HCEC 1CT (cell line): ENCODE measurements at regions not wholly inside any gene's neighbourhood (a gene's known extent, or its start where the extent isn't known, plus 50 kb on each side); places are given as distances from the start of the nearest gene placed in this dataset.
"Not testable (repeated sequence)": the region's sequence is repeated elsewhere in the genome, so short reads cannot be mapped to it uniquely, and the experiment has no call there.

Experiments
- DNase-seq: peaks from one replicate; pipeline ENCODE4 v3.0.0-alpha.2; 2017

GRCh38 chr2:37759989-37760388 lies 88.5 kb upstream of the CDC42EP3 start:
- DNase-seq = not testable (repeated sequence)

- no peak for DNase-seq
Observed at GRCh38 chr2:37760471-37760870, 89.0 kb upstream of the CDC42EP3 start.

GRCh38 chr2:37762281-37762680 lies 90.8 kb upstream of the CDC42EP3 start:
- DNase-seq = not testable (repeated sequence)

GRCh38 chr2:37764739-37765138 lies 93.3 kb upstream of the CDC42EP3 start:
- no peak for DNase-seq

GRCh38 chr2:37766106-37766505 lies 94.7 kb upstream of the CDC42EP3 start:
- no peak for DNase-seq

- DNase-seq = peak; percentile 61
Observed at GRCh38 chr2:37767046-37767445, 95.6 kb upstream of the CDC42EP3 start.

GRCh38 chr2:37767959-37768925 lies 96.8 kb upstream of the CDC42EP3 start:
- DNase-seq = peak; percentile 95

GRCh38 chr2:37769551-37769950 lies 98.1 kb upstream of the CDC42EP3 start:
- no peak for DNase-seq

GRCh38 chr2:37770797-37771196 lies 99.4 kb upstream of the CDC42EP3 start:
- DNase-seq = no peak

- DNase-seq = peak; percentile 60
Observed at GRCh38 chr2:37771600-37772088, 100.2 kb upstream of the CDC42EP3 start.

- DNase-seq = no peak
Observed at GRCh38 chr2:37773371-37774130, 102.1 kb upstream of the CDC42EP3 start.

- not testable (repeated sequence) for DNase-seq
Observed at GRCh38 chr2:37774171-37774944, 102.9 kb upstream of the CDC42EP3 start.

GRCh38 chr2:37774976-37775907 lies 103.8 kb upstream of the CDC42EP3 start:
- DNase-seq = no peak

- peak; percentile 77 for DNase-seq
Observed at GRCh38 chr2:37775908-37776250, 104.4 kb upstream of the CDC42EP3 start.

GRCh38 chr2:37776487-37776886 lies 105.0 kb upstream of the CDC42EP3 start:
- peak; percentile 94 for DNase-seq

- no peak for DNase-seq
Observed at GRCh38 chr2:37779139-37779538, 107.7 kb upstream of the CDC42EP3 start.

- DNase-seq = no peak
Observed at GRCh38 chr2:37779611-37780386, 108.4 kb upstream of the CDC42EP3 start.

GRCh38 chr2:37780387-37780676 lies 108.9 kb upstream of the CDC42EP3 start:
- DNase-seq = peak; percentile 82

GRCh38 chr2:37781028-37781427 lies 109.6 kb upstream of the CDC42EP3 start:
- DNase-seq = peak; percentile 96

GRCh38 chr2:37782155-37782673 lies 110.8 kb upstream of the CDC42EP3 start:
- DNase-seq = no peak
